Umbilical cord (tissue), 1 donor: ENCODE measurements at regions not wholly inside any gene's neighbourhood (a gene's known extent, or its start where the extent isn't known, plus 50 kb on each side); places are given as distances from the start of the nearest gene placed in this dataset.
A peak's percentile ranks its signal among the peaks of the same experiment; 100 is the strongest.
"Not testable (repeated sequence)": the region's sequence is repeated elsewhere in the genome, so short reads cannot be mapped to it uniquely, and the experiment has no call there.

Experiments used
- DNase-seq: peaks from one replicate; pipeline ENCODE4 v3.0.0-alpha.2; 2015; ENCODE audit warnings: low spot score

- DNase-seq: no peak
Observed at GRCh38 chr10:57961487-57961886, 306.2 kb downstream of the IPMK start.

DNA sequence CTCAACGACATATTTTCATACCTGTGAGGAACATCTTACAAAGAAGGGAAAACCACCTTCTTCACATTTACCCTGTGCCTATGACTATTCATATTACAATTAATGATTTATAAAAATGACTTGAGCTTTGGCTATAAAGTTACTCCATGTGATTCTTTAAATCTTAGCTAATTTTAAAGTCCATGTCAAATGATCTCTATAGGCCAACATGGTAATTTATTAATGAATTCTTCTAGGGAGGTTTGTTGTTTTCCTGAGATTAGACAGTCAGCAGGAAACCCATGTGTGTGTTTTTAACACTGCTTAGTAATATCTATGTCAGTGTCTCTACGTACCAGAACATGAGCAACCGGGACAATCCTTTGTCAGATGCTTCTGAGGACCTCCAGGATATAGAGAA is 307.3 kb downstream of the IPMK start:
- no peak for DNase-seq

- DNase-seq: no peak
Observed at GRCh38 chr10:57959318-57960006, 308.2 kb downstream of the IPMK start.

- no peak for DNase-seq
Observed at GRCh38 chr10:57955076-57955475, 312.6 kb downstream of the IPMK start.

DNA sequence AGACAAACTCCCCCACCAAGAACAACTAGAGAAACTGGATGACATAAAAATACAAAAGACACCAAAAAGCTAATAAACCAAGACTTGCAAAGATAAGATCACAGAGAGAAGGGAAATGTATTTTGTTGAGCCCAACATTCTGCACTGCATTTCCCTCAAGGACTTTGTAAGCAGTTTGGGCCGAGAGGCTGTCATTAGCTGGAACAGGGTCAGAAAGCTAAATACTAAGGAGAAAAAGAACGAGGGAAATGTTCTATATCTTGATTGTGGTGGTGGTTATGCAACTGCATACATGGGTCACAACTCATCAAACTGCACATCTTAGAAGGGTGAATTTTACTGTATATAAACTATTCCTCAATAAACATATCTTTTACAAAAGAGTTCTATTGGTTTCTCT is 315.0 kb downstream of the IPMK start:
- peak; percentile 20 for DNase-seq

DNA sequence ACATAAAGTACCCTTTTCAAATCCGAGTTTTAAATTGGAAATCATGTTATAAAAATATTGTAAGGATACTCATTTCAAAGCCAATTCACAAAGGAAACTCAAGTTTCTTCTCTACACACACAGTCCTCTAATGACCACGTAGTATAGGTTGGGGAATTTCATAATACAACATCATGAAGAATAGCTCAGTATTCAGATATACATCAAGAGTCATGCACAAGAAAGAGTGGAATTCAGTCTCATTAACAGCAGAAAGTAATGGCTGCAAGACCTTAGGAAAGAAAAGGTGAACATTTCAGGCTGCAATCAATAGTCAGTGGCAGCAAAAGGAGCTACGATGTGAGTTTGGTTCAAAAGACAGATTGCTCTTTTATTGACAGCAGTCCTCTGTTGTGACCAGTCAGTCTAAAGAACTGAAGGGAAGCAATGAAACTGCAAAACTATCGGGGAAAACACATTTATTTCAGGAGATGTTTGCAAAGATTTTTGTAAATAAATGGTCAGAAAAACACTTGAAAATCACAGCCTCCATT is 317.2 kb downstream of the IPMK start:
- DNase-seq: no peak

- DNase-seq: no peak
Observed at GRCh38 chr10:57948796-57949195, 318.9 kb downstream of the IPMK start.

- DNase-seq: no peak
Observed at GRCh38 chr10:57946833-57947232, 320.9 kb downstream of the IPMK start.

DNA sequence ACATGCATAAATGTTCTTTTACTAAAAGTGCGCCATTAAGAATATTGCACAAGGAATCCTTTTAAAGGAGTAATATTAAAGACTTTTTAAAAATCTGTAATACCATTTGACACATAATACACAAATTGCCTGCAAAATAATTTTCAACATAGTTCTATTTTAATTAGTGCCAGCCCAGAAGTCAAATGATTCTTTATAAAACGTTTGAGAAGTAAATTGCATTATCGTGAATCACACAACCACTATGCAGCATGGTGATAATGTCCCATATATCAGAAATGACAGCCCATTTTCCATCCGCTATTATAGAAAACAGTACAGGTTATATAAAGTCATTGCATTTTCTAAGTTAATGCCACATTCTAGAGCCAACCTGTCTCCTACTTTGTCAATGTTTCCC is 324.0 kb downstream of the IPMK start:
- DNase-seq: no peak

DNA sequence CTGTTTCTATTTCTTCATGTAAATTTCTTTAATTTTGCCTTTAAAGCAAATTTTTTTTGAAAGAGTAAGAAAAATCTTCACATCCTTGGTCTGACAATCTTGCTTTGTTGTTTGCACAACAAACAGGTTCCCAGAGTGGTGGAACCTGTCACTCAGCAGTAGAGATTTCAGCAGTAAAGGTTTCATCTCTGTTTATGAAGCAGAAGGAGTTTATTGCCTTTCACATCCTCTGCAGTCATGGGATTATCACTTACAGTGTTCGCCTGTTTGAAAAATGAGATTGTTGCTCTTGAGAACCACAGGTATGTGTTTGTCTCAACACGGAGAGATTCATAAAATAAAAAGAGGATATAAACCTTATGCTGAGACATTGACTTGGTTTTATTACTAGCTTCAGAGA is 342.6 kb downstream of the IPMK start:
- DNase-seq: no peak

DNA sequence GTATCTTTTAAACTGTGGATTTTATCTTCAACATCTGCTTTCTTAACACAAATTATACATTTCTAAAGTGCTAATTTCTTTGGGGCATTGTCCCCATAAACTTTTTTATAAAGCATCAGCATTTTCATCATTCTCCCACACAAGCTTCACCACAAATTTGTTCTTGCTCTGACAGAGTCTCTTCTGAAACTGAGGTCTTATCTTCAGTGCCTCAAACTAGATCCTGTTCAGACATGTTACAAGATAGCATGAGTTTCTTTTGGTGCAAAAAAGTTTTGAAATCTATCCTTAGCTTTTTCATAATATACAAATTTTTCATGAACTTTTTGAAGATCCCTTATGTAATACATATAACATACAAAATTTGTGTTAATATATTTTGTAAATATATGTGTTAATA is 346.6 kb downstream of the IPMK start:
- peak; percentile 19 for DNase-seq

DNA sequence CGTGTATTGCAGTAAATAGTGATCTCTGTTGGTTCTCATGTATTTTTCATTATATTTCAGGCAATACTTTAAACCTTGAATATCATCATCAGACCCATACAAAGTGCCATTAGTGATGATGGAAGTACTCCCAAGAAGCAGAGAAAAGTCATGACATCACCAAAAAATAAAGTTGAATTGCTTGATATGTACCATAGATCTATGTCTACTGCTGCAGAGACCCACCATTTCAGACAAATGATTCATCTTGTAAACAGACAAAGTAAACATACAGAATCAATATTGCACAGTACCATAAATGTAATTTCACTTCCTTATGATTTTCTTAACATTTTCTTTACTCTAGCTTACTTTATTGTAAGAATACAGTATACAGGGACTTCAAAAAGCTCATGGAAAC is 347.8 kb downstream of the IPMK start:
- DNase-seq: no peak

GRCh38 chr10:57917019-57917418 is 350.7 kb downstream of the IPMK start:
- peak; percentile 5 for DNase-seq

GRCh38 chr10:57905861-57906260 is 361.8 kb downstream of the IPMK start:
- DNase-seq: no peak

DNA sequence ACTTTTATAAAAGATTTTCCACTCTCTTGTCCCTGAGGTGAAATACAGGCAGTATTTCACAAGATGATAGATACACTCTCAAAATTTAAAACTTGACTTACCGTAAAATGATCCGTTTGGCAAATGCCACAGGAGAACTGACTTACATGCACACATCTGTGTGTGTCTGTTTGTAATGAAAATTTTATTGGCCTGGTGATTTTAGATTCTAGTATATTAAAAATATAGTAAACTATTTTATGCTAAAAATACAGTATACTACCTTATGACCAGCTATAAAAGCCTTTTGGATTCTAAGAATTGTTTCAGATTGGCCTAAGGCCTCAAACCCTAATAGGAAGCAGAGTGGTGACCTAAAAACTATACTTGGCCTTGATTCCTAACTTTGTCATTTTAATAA is 362.7 kb downstream of the IPMK start:
- DNase-seq: no peak

DNA sequence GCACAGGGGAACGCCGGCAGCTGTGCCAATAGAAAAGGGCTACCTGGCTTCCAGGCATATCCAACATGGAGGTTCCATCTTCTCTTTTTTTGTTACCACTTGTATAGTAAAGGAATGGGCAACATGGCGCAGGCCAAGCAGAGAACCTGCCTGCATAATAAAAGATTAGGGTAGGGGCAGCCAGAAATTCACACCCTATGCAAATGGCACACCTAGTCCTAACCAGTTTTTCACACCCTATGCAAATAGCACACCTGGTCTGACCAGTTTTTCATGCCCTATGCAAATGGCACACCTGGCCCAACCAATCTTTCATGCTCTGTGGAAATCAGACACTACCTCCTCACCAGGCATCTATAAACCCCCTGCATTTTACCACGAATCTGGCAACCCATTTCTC is 369.5 kb downstream of the IPMK start:
- DNase-seq: no peak

- DNase-seq: no peak
Observed at GRCh38 chr10:57897611-57898010, 370.1 kb downstream of the IPMK start.

DNA sequence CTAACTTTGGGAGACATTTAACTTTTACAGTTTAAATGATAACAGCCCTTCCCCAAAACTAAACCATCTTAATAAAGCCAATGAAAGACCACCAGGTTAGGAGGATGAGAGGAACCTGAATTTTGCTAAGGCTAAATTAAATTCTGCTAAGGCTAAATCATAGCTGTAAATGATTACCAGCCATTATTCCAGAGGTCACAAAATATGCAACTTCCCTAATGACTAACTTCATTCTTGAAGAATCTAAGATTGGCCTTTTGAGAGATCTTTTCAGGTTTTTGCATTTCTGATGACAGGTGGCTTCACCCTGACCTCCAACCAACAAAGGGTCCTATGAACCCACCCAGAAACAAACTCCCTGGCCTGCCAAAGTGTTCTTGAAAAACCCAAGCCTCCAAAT is 373.3 kb downstream of the IPMK start:
- no peak for DNase-seq

DNA sequence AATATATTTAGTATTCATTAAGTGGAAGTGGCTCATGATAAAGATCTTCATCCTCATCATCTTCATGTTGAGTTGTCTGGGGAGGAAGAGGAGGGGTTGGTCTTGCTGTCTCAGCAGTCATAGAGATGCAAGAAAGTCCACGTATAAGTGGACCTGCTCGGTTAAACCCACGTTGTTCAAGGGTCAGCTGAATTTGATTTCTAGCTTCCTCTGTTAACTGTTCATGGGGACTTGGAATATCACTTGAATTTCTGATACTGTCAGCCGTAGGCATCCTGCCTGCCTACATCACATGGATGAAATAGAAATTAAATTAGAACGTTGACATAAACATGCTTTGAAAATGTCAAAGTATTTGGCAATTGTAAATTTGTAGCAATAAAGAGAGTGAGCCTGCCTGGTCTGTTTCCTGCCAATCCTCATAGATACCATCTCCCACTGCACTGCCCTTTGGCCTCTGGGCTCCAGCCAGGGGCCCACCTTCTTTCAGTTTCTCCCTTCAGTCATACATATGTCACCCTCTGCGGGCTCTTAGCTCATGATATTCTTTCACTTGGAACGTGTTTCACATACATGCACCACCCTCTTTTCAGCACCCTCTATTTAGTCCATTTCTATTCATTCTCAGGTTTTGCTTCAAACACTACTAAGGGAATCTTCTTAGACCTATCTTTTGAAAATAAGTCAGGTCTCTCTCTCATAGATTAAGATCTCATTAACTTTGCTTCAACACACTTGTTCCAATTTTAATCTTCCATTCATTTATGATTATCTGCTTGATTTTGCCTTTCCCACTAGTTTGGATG is 376.3 kb downstream of the IPMK start:
- DNase-seq: no peak

DNA sequence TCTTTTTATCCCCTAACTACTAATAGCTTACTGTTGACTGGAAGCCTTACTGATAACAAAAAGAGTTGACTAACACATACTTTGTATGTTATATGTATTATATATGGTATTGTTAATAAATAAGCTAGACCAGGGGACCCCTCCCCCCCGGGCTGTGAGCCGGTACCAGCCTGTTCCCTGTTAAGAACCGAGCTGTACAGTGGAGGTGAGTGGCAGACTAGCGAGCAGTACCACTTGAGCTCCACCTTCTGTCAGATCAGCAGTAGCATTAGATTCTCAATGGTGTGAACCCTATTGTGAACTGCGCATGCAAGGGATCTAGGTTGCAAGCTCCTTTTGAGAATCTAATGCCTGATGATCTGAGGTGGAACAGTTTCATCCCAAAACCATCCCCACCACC is 377.0 kb downstream of the IPMK start:
- no peak for DNase-seq

DNA sequence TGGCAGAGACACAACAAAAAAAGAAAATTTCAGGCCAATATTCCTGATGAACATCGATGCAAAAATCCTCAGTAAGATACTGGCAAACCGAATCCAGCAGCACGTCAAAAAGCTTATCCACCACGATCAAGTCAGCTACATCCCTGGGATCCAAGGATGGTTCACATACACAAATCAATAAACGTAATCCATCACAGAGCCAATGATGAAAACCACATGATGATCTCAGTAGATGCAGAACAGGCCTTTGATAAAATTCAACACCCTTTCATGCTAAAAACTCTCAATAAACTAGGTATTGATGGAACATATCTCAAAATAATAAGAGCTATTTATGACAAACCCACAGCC is 382.1 kb downstream of the IPMK start:
- DNase-seq: not testable (repeated sequence)

- no peak for DNase-seq
Observed at GRCh38 chr10:57884965-57885617, 382.6 kb downstream of the IPMK start.

- DNase-seq: no peak
Observed at GRCh38 chr10:57884407-57884806, 383.3 kb downstream of the IPMK start.
